ENCODE measurements at regions not wholly inside any gene's neighbourhood (a gene's known extent, or its start where the extent isn't known, plus 50 kb on each side); places are given as distances from the start of the nearest gene placed in this dataset.
"Not testable (repeated sequence)": the region's sequence is repeated elsewhere in the genome, so short reads cannot be mapped to it uniquely, and the experiment has no call there.

DNA sequence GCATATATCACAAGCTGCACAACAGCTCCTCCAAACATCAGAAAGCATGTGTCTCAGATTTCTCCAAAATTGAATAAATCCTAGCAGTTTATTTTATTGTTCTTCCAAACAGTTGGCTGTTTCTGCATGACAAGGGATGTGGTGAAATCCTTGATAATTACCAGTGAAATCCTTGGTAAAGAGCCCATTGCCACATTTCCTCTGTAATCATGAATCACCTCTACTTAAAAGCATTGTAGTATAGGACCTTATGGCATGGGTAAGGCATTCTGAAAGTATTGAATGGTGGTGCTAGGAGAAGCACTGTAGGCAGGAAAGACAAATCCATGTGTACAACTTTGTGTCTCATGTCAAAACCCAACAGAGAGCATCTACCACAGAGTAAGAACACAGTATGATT lies 135.8 kb upstream of the NDST3 start:
- DNase-seq (no peak), ATAC-seq (ENCODE audit: low read depth in 2 of 2) (no peak)
- no peak overlapping the region for H3K4me3 ChIP-seq (ENCODE audit: low read depth, low read length)
- no peak overlapping the region for H3K27ac Mint-ChIP-seq
- H3K4me3 Mint-ChIP-seq = no peak overlapping the region
- H3K27me3 Mint-ChIP-seq = no peaks in the 10 kb centered on the region
- H3K9me3 Mint-ChIP-seq = peaks cover 0 to 5% (median 4%) of the 10 kb centered on the region in 7 donors
- H3K27ac ChIP-seq (ENCODE audit: insufficient read depth, low read length, poor library complexity, severe bottlenecking) = no peak overlapping the region
- H3K36me3 ChIP-seq (ENCODE audit: control insufficient read depth, insufficient read depth, low read length) = no peaks in the 10 kb centered on the region
- no peaks in the 10 kb centered on the region for H3K4me1 ChIP-seq (ENCODE audit: control insufficient read depth, insufficient read depth, low read length, poor library complexity, severe bottlenecking)
- no peaks in the 10 kb centered on the region for H3K36me3 Mint-ChIP-seq
- H3K4me1 Mint-ChIP-seq = no peaks in the 10 kb centered on the region
- H3K9me3 ChIP-seq (ENCODE audit: control insufficient read depth in 2 of 2, low read length in 2 of 2) = no peaks in the 10 kb centered on the region
- H3K27me3 ChIP-seq (ENCODE audit: control insufficient read depth, insufficient read depth, low read length) = no peaks in the 10 kb centered on the region

DNA sequence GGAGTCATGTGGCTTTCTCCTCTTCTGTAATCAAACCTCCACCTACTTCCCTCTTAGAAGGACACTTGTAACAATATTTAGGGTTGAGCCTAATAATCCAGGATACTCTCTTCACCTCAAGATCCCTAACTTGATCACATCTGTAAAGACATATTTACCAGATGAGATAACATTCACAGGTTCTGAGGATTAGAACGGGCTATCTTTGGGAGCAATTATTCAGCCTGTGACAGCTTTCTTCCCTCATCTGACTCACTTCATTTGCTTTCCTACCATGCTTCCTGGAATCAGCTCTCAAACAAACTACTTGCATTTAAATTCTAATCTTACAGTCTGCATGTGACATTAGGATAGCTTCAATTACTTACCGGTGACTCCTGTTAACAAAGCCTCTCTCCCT lies 133.5 kb upstream of the NDST3 start:
- Histone ChIP-seq H3K9me3 (ENCODE audit: control insufficient read depth in 2 of 2, low read length in 2 of 2) (no peaks in the 10 kb centered on the region), H3K4me1 (ENCODE audit: control insufficient read depth, insufficient read depth, low read length, poor library complexity, severe bottlenecking) (no peaks in the 10 kb centered on the region), H3K36me3 (ENCODE audit: control insufficient read depth, insufficient read depth, low read length) (no peaks in the 10 kb centered on the region), H3K27me3 (ENCODE audit: control insufficient read depth, insufficient read depth, low read length) (no peaks in the 10 kb centered on the region), H3K27ac (ENCODE audit: insufficient read depth, low read length, poor library complexity, severe bottlenecking) (no peak overlapping the region), H3K4me3 (ENCODE audit: low read depth, low read length) (no peak overlapping the region)
- Mint-ChIP-seq H3K9me3 (peaks cover 0 to 14% (median 4%) of the 10 kb centered on the region in 7 donors), H3K4me1 (no peaks in the 10 kb centered on the region), H3K27ac (no peak overlapping the region), H3K27me3 (no peaks in the 10 kb centered on the region), H3K36me3 (no peaks in the 10 kb centered on the region), H3K4me3 (no peak overlapping the region)
- DNase-seq (no peak), ATAC-seq (ENCODE audit: low read depth in 2 of 2) (no peak)

DNA sequence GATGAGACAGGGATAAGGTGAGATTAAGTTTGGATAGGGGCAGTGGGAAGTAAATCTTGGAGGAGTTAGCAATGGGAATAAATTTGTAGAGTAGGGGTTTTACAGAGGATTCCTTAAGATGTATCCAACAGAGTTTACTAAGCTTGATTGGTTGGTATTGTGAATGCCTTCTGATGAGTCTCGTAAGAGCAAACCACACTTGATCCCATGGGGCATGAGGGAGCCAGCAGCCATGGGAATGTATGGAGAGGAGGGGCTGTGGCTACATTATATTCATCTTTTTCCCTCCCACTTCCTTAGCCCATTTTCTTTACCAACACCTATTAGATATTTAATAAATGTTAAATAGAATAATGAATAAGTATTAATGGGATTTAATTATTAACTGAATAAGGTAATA lies 126.6 kb upstream of the NDST3 start:
- ATAC-seq (ENCODE audit: low read depth in 2 of 2) (no peak), DNase-seq (no peak)
- Mint-ChIP-seq H3K36me3 (no peaks in the 10 kb centered on the region), H3K4me1 (no peaks in the 10 kb centered on the region), H3K9me3 (peaks cover 0 to 10% (median 2%) of the 10 kb centered on the region in 7 donors), H3K4me3 (no peak overlapping the region), H3K27me3 (no peaks in the 10 kb centered on the region), H3K27ac (no peak overlapping the region)
- Histone ChIP-seq H3K36me3 (ENCODE audit: control insufficient read depth, insufficient read depth, low read length) (no peaks in the 10 kb centered on the region), H3K27me3 (ENCODE audit: control insufficient read depth, insufficient read depth, low read length) (no peaks in the 10 kb centered on the region), H3K4me3 (ENCODE audit: low read depth, low read length) (no peak overlapping the region), H3K4me1 (ENCODE audit: control insufficient read depth, insufficient read depth, low read length, poor library complexity, severe bottlenecking) (no peaks in the 10 kb centered on the region), H3K27ac (ENCODE audit: insufficient read depth, low read length, poor library complexity, severe bottlenecking) (no peak overlapping the region), H3K9me3 (ENCODE audit: control insufficient read depth in 2 of 2, low read length in 2 of 2) (no peaks in the 10 kb centered on the region)

DNA sequence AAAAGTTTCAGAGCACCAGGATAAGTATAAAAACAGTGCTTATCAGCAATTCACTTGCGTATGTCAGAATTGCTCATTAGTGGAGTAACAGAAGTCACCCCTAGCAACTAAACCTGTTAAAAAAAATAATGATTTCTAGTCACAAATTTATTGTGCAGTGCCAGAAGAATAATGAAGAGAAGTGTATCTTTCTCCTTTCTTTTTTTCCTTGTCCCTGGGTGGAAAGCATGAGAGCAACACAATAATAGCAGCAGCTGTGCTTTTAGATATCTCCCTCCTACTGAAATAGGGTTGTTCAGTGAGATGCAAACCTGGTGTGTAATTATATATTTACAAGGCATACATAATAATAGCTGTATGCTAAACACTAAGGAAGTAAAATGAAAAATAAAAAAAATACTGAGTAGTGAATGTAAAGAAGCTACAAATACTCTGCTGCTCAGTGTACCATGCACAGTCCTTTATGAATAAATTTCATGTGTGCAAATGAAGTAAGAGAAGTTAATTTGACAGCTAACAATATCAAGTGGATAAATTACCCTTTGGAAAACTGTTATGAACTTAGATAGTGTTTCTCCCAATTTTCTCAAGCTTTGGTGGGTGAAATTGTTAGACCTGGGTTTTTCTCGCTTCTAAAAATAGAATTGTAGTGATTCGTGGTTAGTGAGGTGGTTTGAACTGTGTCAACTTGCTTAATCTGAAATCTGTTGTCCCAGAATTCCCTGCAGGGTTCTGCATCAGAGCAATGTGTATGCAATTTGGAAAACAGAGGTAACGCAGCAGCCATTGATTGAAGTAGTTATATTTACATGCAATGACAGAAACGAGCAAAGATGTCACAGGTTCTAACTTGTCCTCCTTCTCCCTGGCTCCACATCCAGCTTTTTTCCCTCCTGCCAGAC lies 125.7 kb upstream of the NDST3 start:
- Histone ChIP-seq H3K27me3 (ENCODE audit: control insufficient read depth, insufficient read depth, low read length) (no peaks in the 10 kb centered on the region), H3K4me1 (ENCODE audit: control insufficient read depth, insufficient read depth, low read length, poor library complexity, severe bottlenecking) (no peaks in the 10 kb centered on the region), H3K4me3 (ENCODE audit: low read depth, low read length) (no peak overlapping the region), H3K27ac (ENCODE audit: insufficient read depth, low read length, poor library complexity, severe bottlenecking) (no peak overlapping the region), H3K36me3 (ENCODE audit: control insufficient read depth, insufficient read depth, low read length) (no peaks in the 10 kb centered on the region), H3K9me3 (ENCODE audit: control insufficient read depth in 2 of 2, low read length in 2 of 2) (no peaks in the 10 kb centered on the region)
- H3K27ac Mint-ChIP-seq = no peak overlapping the region
- ATAC-seq (ENCODE audit: low read depth in 2 of 2) (no peak), DNase-seq (no peak)
- no peak overlapping the region for H3K4me3 Mint-ChIP-seq
- no peaks in the 10 kb centered on the region for H3K36me3 Mint-ChIP-seq
- no peaks in the 10 kb centered on the region for H3K4me1 Mint-ChIP-seq
- no peaks in the 10 kb centered on the region for H3K27me3 Mint-ChIP-seq
- peaks cover 0 to 10% (median 2%) of the 10 kb centered on the region in 7 donors for H3K9me3 Mint-ChIP-seq

DNA sequence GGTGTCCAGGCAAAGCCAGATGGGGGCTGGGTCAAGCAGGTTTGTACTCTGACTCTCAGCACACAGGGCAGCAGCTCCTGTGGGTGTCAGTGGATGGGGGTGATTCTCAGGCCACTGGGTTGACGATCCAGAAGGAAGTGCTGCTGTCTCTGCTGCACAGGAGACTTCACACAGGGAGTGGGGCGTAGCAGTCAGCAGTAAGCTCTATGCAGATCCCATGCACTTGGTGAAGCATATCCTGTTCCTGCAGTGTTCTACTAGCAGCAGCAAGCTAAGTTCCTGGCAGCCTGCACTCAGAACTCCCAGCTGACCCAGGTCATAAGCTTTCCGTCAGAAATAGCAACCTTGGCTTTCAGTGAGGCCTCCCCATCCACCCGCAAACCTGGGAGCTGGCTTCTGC lies 117.6 kb upstream of the NDST3 start:
- Mint-ChIP-seq H3K4me3 (no peak overlapping the region), H3K27me3 (no peaks in the 10 kb centered on the region), H3K27ac (no peak overlapping the region), H3K4me1 (no peaks in the 10 kb centered on the region), H3K36me3 (no peaks in the 10 kb centered on the region), H3K9me3 (peaks cover 0 to 18% (median 4%) of the 10 kb centered on the region in 7 donors)
- no peaks in the 10 kb centered on the region for H3K4me1 ChIP-seq (ENCODE audit: control insufficient read depth, insufficient read depth, low read length, poor library complexity, severe bottlenecking)
- no peaks in the 10 kb centered on the region for H3K36me3 ChIP-seq (ENCODE audit: control insufficient read depth, insufficient read depth, low read length)
- H3K9me3 ChIP-seq (ENCODE audit: control insufficient read depth in 2 of 2, low read length in 2 of 2) = no peaks in the 10 kb centered on the region
- DNase-seq = no peak
- no peak for ATAC-seq (ENCODE audit: low read depth in 2 of 2)
- H3K4me3 ChIP-seq (ENCODE audit: low read depth, low read length) = no peak overlapping the region
- H3K27ac ChIP-seq (ENCODE audit: insufficient read depth, low read length, poor library complexity, severe bottlenecking) = no peak overlapping the region
- no peaks in the 10 kb centered on the region for H3K27me3 ChIP-seq (ENCODE audit: control insufficient read depth, insufficient read depth, low read length)

DNA sequence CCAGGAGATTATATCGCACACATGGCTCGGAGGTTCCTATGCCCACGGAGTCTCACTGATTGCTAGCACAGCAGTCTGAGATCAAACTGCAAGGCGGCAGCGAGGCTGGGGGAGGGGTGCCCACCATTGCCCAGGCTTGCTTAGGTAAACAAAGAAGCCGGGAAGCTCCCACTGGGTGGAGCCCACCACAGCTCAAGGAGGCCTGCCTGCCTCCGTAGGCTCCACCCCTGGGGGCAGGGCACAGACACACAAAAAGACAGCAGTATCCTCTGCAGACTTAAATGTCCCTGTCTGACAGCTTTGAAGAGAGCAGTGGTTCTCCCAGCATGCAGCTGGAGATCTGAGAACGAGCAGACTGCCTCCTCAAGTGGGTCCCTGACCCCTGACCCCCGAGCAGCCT lies 112.0 kb upstream of the NDST3 start:
- DNase-seq; ATAC-seq (ENCODE audit: low read depth in 2 of 2); H3K4me3 Mint-ChIP-seq; H3K36me3 Mint-ChIP-seq; H3K9me3 ChIP-seq (ENCODE audit: control insufficient read depth in 2 of 2, low read length in 2 of 2); H3K27ac ChIP-seq (ENCODE audit: insufficient read depth, low read length, poor library complexity, severe bottlenecking); H3K9me3 Mint-ChIP-seq; H3K27me3 ChIP-seq (ENCODE audit: control insufficient read depth, insufficient read depth, low read length); H3K27ac Mint-ChIP-seq; H3K4me1 ChIP-seq (ENCODE audit: control insufficient read depth, insufficient read depth, low read length, poor library complexity, severe bottlenecking); H3K27me3 Mint-ChIP-seq; H3K4me3 ChIP-seq (ENCODE audit: low read depth, low read length); H3K4me1 Mint-ChIP-seq; H3K36me3 ChIP-seq (ENCODE audit: control insufficient read depth, insufficient read depth, low read length): not testable (repeated sequence)

DNA sequence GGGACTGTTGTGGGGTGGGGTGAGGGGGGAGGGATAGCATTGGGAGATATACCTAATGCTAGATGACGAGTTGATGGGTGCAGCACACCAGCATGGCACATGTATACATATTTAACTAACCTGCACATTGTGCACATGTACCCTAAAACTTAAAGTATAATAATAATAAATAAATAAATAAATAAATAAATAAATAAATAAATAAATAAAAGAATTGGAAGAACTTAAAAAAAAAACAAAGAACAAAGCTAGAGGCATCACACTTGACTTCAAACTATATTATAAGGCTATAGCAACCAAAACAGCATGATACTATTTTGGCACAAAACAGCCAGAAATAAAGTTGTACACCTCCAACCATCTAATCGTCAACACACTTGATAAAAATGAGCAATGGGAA lies 106.5 kb upstream of the NDST3 start:
- H3K9me3 Mint-ChIP-seq = peaks cover 0 to 13% (median 4%) of the 10 kb centered on the region in 7 donors
- ATAC-seq (ENCODE audit: low read depth in 2 of 2); DNase-seq; H3K36me3 ChIP-seq (ENCODE audit: control insufficient read depth, insufficient read depth, low read length); H3K27me3 ChIP-seq (ENCODE audit: control insufficient read depth, insufficient read depth, low read length); H3K4me1 ChIP-seq (ENCODE audit: control insufficient read depth, insufficient read depth, low read length, poor library complexity, severe bottlenecking); H3K27ac ChIP-seq (ENCODE audit: insufficient read depth, low read length, poor library complexity, severe bottlenecking); H3K4me3 Mint-ChIP-seq; H3K4me3 ChIP-seq (ENCODE audit: low read depth, low read length); H3K36me3 Mint-ChIP-seq; H3K27me3 Mint-ChIP-seq; H3K27ac Mint-ChIP-seq; H3K9me3 ChIP-seq (ENCODE audit: control insufficient read depth in 2 of 2, low read length in 2 of 2); H3K4me1 Mint-ChIP-seq: not testable (repeated sequence)

DNA sequence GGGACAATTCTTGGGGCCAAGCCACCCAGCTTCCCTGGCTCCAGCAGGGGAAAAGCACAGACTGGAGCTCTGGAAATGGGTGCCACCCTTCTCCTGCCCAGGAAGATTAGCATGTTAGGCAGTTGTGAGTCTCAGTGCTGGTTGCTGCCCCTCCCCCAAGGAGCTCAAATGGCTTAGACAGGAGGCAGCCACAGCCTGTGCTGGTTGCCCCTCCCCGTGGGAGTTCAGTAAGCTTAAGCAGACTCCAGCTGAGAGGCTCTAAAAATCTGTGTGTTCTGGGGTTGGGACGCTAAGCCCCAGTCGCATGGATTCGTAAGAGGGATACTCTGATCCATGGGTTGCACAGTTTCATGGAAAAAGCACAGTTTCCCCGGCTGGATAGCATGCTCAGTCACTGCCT lies 92.7 kb upstream of the NDST3 start:
- Mint-ChIP-seq H3K9me3 (peaks cover 0 to 25% (median 7%) of the 10 kb centered on the region in 7 donors), H3K4me1 (no peaks in the 10 kb centered on the region), H3K4me3 (no peak overlapping the region), H3K36me3 (no peaks in the 10 kb centered on the region), H3K27ac (no peak overlapping the region), H3K27me3 (no peaks in the 10 kb centered on the region)
- DNase-seq = no peak
- Histone ChIP-seq H3K9me3 (ENCODE audit: control insufficient read depth in 2 of 2, low read length in 2 of 2) (peaks cover 2 to 6% of the 10 kb centered on the region in 2 experiments), H3K4me3 (ENCODE audit: low read depth, low read length) (no peak overlapping the region), H3K36me3 (ENCODE audit: control insufficient read depth, insufficient read depth, low read length) (no peaks in the 10 kb centered on the region), H3K27me3 (ENCODE audit: control insufficient read depth, insufficient read depth, low read length) (no peaks in the 10 kb centered on the region), H3K4me1 (ENCODE audit: control insufficient read depth, insufficient read depth, low read length, poor library complexity, severe bottlenecking) (no peaks in the 10 kb centered on the region), H3K27ac (ENCODE audit: insufficient read depth, low read length, poor library complexity, severe bottlenecking) (no peak overlapping the region)
- no peak for ATAC-seq (ENCODE audit: low read depth in 2 of 2)

Data from CD4-positive, CD25-positive, alpha-beta regulatory T cell (primary cell).